A673 (cell line): ENCODE measurements at regions not wholly inside any gene's neighbourhood (a gene's known extent, or its start where the extent isn't known, plus 50 kb on each side); places are given as distances from the start of the nearest gene placed in this dataset.

Experiments used
- BruUV-seq: library from RNA; stranded (reverse); fragments of 400-500 nt; replicated peaks from 2 replicates; lab custom pipeline; 2021; lab: Mats Ljungman, UMichigan
- CTCF ChIA-PET: fragments of 300-600 bp; sonication (Branson Sonifier 250); formaldehyde crosslinking; loops from one replicate; lab custom pipeline; 2022; ENCODE audit warnings: antibody characterized with exemption; lab: Charles Lee
- POLR2A ChIA-PET: fragments of 300-600 bp; sonication (Branson Sonifier 250); formaldehyde crosslinking; loops from one replicate; lab custom pipeline; 2022; ENCODE audit warnings: antibody characterized with exemption; ENCODE audit not compliant: low non-redundant PET; lab: Charles Lee
- DNase-seq: peaks from one replicate; pipeline ENCODE4 v3.0.0-alpha.2; 2015; ENCODE audit warnings: low spot score
- H3K27ac ChIP-seq: fragments of 200-600 bp; sonication (generic); 2 replicates; pipeline ENCODE4 v1.5.1; 2016; ENCODE audit warnings: mixed run types, low read depth, mild to moderate bottlenecking, mixed read lengths, antibody characterized with exemption, low read length; ENCODE audit not compliant: poor library complexity, severe bottlenecking
- H3K27me3 ChIP-seq: fragments of 200-600 bp; sonication (generic); replicated peaks from 2 replicates; pipeline ENCODE4 v1.6.1; 2017; ENCODE audit warnings: mixed run types, low read depth, mild to moderate bottlenecking, mixed read lengths, antibody characterized with exemption, low read length; ENCODE audit not compliant: insufficient read depth, poor library complexity
- H3K36me3 ChIP-seq: fragments of 200-600 bp; sonication (generic); 2 replicates; pipeline ENCODE4 v1.6.1; 2016; ENCODE audit warnings: mixed run types, mild to moderate bottlenecking, mixed read lengths, antibody characterized with exemption, low read length; ENCODE audit not compliant: insufficient read depth, poor library complexity, severe bottlenecking
- H3K4me1 ChIP-seq: fragments of 200-600 bp; sonication (generic); 2 replicates; pipeline ENCODE4 v1.6.1; 2017; ENCODE audit warnings: mixed run types, mild to moderate bottlenecking, mixed read lengths, antibody characterized with exemption, low read length; ENCODE audit not compliant: insufficient read depth, poor library complexity, severe bottlenecking
- H3K4me3 ChIP-seq: fragments of 200-600 bp; sonication (generic); 2 replicates; pipeline ENCODE4 v1.5.1; 2016; ENCODE audit warnings: low read depth, mixed run types, mild to moderate bottlenecking, mixed read lengths, low read length; ENCODE audit not compliant: poor library complexity, severe bottlenecking
- H3K9me3 ChIP-seq: fragments of 200-600 bp; sonication (generic); 2 replicates; pipeline ENCODE4 v1.6.1; 2016; ENCODE audit warnings: mixed run types, low read depth, mild to moderate bottlenecking, mixed read lengths, antibody characterized with exemption, low read length; ENCODE audit not compliant: poor library complexity, severe bottlenecking
- CTCF ChIP-seq: fragments of 300-800, 200-600 bp; sonication (generic); conservative IDR thresholded peaks from 2 replicates; pipeline ENCODE4 v1.5.1; 2017; ENCODE audit warnings: low read depth, mild to moderate bottlenecking, antibody characterized with exemption, low read length, moderate library complexity, mixed read lengths
- EZH2 ChIP-seq: fragments of 200-600 bp; sonication (generic); IDR thresholded peaks from 2 replicates; pipeline ENCODE4 v1.6.1; 2017; ENCODE audit warnings: borderline replicate concordance, low read depth, mild to moderate bottlenecking, mixed read lengths, antibody characterized with exemption, low read length; ENCODE audit not compliant: poor library complexity, severe bottlenecking
- intact Hi-C: fragments of 100-400 bp; cut with micrococcal nuclease; formaldehyde crosslinking; loops from one replicate; pipeline ENCODE4 v1.10.0; 2022; ENCODE audit not compliant: unreplicated experiment

- peaks cover 36% of the 10 kb centered on the region for H3K9me3 ChIP-seq
- no TSS peak for BruUV-seq
- H3K27ac ChIP-seq: no peak overlapping the region
- CTCF ChIA-PET: no interaction called here
- intact Hi-C loops: no loop called here
- no peak overlapping the region for H3K4me3 ChIP-seq
- H3K36me3 ChIP-seq: no peaks in the 10 kb centered on the region
- no peak for DNase-seq
- TF ChIP-seq CTCF: no peak
- no peak for TF ChIP-seq EZH2
- no peaks in the 10 kb centered on the region for H3K4me1 ChIP-seq
- POLR2A ChIA-PET: no interaction called here
- H3K27me3 ChIP-seq: no peaks in the 10 kb centered on the region
Measured at GRCh38 chr18:7288544-7288943, 57.7 kb downstream of the LRRC30 start.

GRCh38 chr18:7290077-7290476 lies 59.2 kb downstream of the LRRC30 start:
- H3K36me3 ChIP-seq: no peaks in the 10 kb centered on the region
- no peak overlapping the region for H3K27ac ChIP-seq
- POLR2A ChIA-PET: no interaction called here
- CTCF ChIA-PET: no interaction called here
- no TSS peak for BruUV-seq
- DNase-seq: no peak
- intact Hi-C loops: no loop called here
- no peak overlapping the region for H3K4me3 ChIP-seq
- H3K27me3 ChIP-seq: no peaks in the 10 kb centered on the region
- TF ChIP-seq CTCF: no peak
- TF ChIP-seq EZH2: no peak
- peaks cover 29% of the 10 kb centered on the region for H3K9me3 ChIP-seq
- H3K4me1 ChIP-seq: no peaks in the 10 kb centered on the region

- no peak for DNase-seq
- intact Hi-C loops: no loop called here
- ChIA-PET POLR2A (no interaction called here), CTCF (no interaction called here)
- H3K4me3 ChIP-seq: no peak overlapping the region
- no peaks in the 10 kb centered on the region for H3K4me1 ChIP-seq
- no peak for TF ChIP-seq EZH2
- no peak for TF ChIP-seq CTCF
- no peak overlapping the region for H3K27ac ChIP-seq
- H3K27me3 ChIP-seq: no peaks in the 10 kb centered on the region
- no TSS peak for BruUV-seq
- peaks cover 28% of the 10 kb centered on the region for H3K9me3 ChIP-seq
- H3K36me3 ChIP-seq: no peaks in the 10 kb centered on the region
Measured at GRCh38 chr18:7291046-7291445, 60.2 kb downstream of the LRRC30 start.
